SK-N-SH (cell line): ENCODE measurements at regions not wholly inside any gene's neighbourhood (a gene's known extent, or its start where the extent isn't known, plus 50 kb on each side); places are given as distances from the start of the nearest gene placed in this dataset.
A peak's percentile ranks its signal among the peaks of the same experiment; 100 is the strongest.

ENCODE experiments used
- CTCF ChIA-PET: fragments of 300-600, 350-600 bp; formaldehyde crosslinking; extraction: SDS; loops from one replicate; lab custom pipeline; 2021; lab: Yijun Ruan, JAX
- POLR2A ChIA-PET: fragments of 350-600 bp; sonication (Branson Sonifier 250); formaldehyde crosslinking; extraction: SDS; loops from one replicate; lab custom pipeline; 2020; ENCODE audit warnings: antibody characterized with exemption, inconsistent platforms; lab: Yijun Ruan, JAX
- DNase-seq: peaks from one replicate; pipeline ENCODE4 v3.0.0; 2012
- H2AFZ ChIP-seq: fragments of 200-600 bp; sonication (generic); 2 replicates; pipeline ENCODE4 v1.8.1; 2016; ENCODE audit warnings: antibody characterized with exemption, mild to moderate bottlenecking, low read depth
- H3F3A ChIP-seq: fragments of 200-600 bp; sonication (generic); replicated peaks from 2 replicates; pipeline ENCODE3; 2016; ENCODE audit warnings: antibody characterized with exemption, mild to moderate bottlenecking; ENCODE audit not compliant: insufficient read depth
- H3K27ac ChIP-seq, 2 experiments: fragments of 200-500 bp in 1 of 2; fragments of 200-600 bp in 1 of 2; sonication (Bioruptor generic) in 1 of 2; sonication (generic), shearing (Covaris generic) in 1 of 2; 2 replicates each; pipeline versions ENCODE4 v1.5.1 to v1.6.1; 2014 to 2016; ENCODE audit warnings: low read depth in 2 of 2, inconsistent platforms in 1 of 2, low read length in 1 of 2, mild to moderate bottlenecking in 1 of 2, mixed read lengths in 1 of 2
- H3K27me3 ChIP-seq: fragments of 200-600 bp; sonication (generic), shearing (Covaris generic); 2 replicates; pipeline ENCODE4 v1.6.1; 2016; ENCODE audit warnings: mixed run types; ENCODE audit not compliant: insufficient read depth
- H3K36me3 ChIP-seq, 2 experiments: fragments of 200-500 bp in 1 of 2; fragments of 200-600 bp in 1 of 2; sonication (Bioruptor generic) in 1 of 2; sonication (generic) in 1 of 2; replicated peaks in 1 of 2; 2 replicates each; pipeline versions ENCODE3 to v1.5.1; 2014 to 2016; ENCODE audit warnings: low read length in 1 of 2, mild to moderate bottlenecking in 1 of 2; ENCODE audit not compliant: insufficient read depth in 2 of 2, control insufficient read depth in 1 of 2
- H3K4me1 ChIP-seq, 2 experiments: fragments of 200-500 bp in 1 of 2; fragments of 200-600 bp in 1 of 2; sonication (Bioruptor generic) in 1 of 2; sonication (generic), shearing (Covaris generic) in 1 of 2; 2 replicates each; pipeline versions ENCODE4 v1.5.1 to v1.6.1; 2014 to 2016; ENCODE audit warnings: low read depth in 1 of 2, low read length in 1 of 2, mixed run types in 1 of 2; ENCODE audit not compliant: insufficient read depth in 2 of 2, control insufficient read depth in 1 of 2
- H3K4me2 ChIP-seq: fragments of 200-600 bp; sonication (generic), shearing (Covaris generic); 2 replicates; pipeline ENCODE4 v1.6.1; 2017; ENCODE audit warnings: mixed run types
- H3K4me3 ChIP-seq, 2 experiments: fragments of 200-500 bp in 1 of 2; fragments of 200-600 bp in 1 of 2; sonication (Bioruptor generic) in 1 of 2; sonication (generic), shearing (Covaris generic) in 1 of 2; 2 replicates each; pipeline versions ENCODE4 v1.5.1 to v1.8.1; 2014 to 2016; ENCODE audit warnings: low read depth in 2 of 2, inconsistent platforms in 1 of 2, low read length in 1 of 2, mild to moderate bottlenecking in 1 of 2, mixed read lengths in 1 of 2, moderate library complexity in 1 of 2
- H3K79me2 ChIP-seq: fragments of 200-600 bp; sonication (generic); 2 replicates; pipeline ENCODE4 v1.8.1; 2017; ENCODE audit warnings: mild to moderate bottlenecking; ENCODE audit not compliant: insufficient read depth
- H3K9ac ChIP-seq: fragments of 200-600 bp; sonication (generic); 2 replicates; pipeline ENCODE4 v1.6.1; 2017; ENCODE audit warnings: mixed run types
- H3K9me2 ChIP-seq: fragments of 200-600 bp; sonication (generic); 2 replicates; pipeline ENCODE4 v1.6.1; 2017; ENCODE audit warnings: mixed run types
- H3K9me3 ChIP-seq: fragments of 200-600 bp; sonication (generic); 2 replicates; pipeline ENCODE4 v1.6.1; 2017; ENCODE audit warnings: mixed run types, mild to moderate bottlenecking, moderate library complexity
- H4K20me1 ChIP-seq: fragments of 200-600 bp; sonication (generic); 2 replicates; pipeline ENCODE4 v1.6.1; 2017; ENCODE audit warnings: mild to moderate bottlenecking, mixed run types; ENCODE audit not compliant: insufficient read depth
- CHD2 ChIP-seq: fragments of 150-350 bp; IDR thresholded peaks from 2 replicates; pipeline ENCODE4 v1.6.1; 2018; ENCODE audit warnings: low read length; ENCODE audit not compliant: partially characterized antibody
- ELF1 ChIP-seq: IDR thresholded peaks from 2 replicates; pipeline ENCODE4 v1.4.0; 2012
- EP300 ChIP-seq, 2 experiments: IDR thresholded peaks; 2 replicates each; pipeline versions ENCODE4 v1.4.0 to v1.6.1; 2012; ENCODE audit warnings: borderline replicate concordance in 1 of 2, low read depth in 1 of 2, low read length in 1 of 2
- FOXJ3 ChIP-seq: sonication (generic); formaldehyde crosslinking; IDR thresholded peaks from 2 replicates; pipeline ENCODE4 v1.5.1; 2020; ENCODE audit warnings: mild to moderate bottlenecking, missing genetic modification reagents
- JUND ChIP-seq: IDR thresholded peaks from 2 replicates; pipeline ENCODE4 v1.4.0; 2012
- NFIC ChIP-seq: IDR thresholded peaks from 2 replicates; pipeline ENCODE4 v1.4.0; 2012; ENCODE audit warnings: borderline replicate concordance
- RAD21 ChIP-seq: IDR thresholded peaks from 2 replicates; pipeline ENCODE4 v1.6.1; 2012; ENCODE audit warnings: mild to moderate bottlenecking, low read length
- RCOR1 ChIP-seq: fragments of 150-350 bp; IDR thresholded peaks from 2 replicates; pipeline ENCODE4 v1.6.1; 2017; ENCODE audit warnings: antibody characterized with exemption, low read length
- RXRA ChIP-seq: IDR thresholded peaks from 2 replicates; pipeline ENCODE4 v1.4.0; 2012; ENCODE audit warnings: low read depth, mild to moderate bottlenecking, borderline replicate concordance
- SIN3A ChIP-seq: IDR thresholded peaks from 2 replicates; pipeline ENCODE4 v1.6.1; 2012; ENCODE audit warnings: low read depth, mild to moderate bottlenecking, low read length, moderate library complexity, borderline replicate concordance
- SMC3 ChIP-seq: IDR thresholded peaks from 2 replicates; pipeline ENCODE4 v1.6.1; 2012; ENCODE audit warnings: low read depth, low read length, improper control_type of control experiment
- TAF1 ChIP-seq: IDR thresholded peaks from 2 replicates; pipeline ENCODE4 v1.6.1; 2012; ENCODE audit warnings: low read depth, mild to moderate bottlenecking, low read length, moderate library complexity, borderline replicate concordance
- TEAD4 ChIP-seq: IDR thresholded peaks from 2 replicates; pipeline ENCODE4 v1.4.0; 2012; ENCODE audit warnings: mild to moderate bottlenecking, borderline replicate concordance; ENCODE audit not compliant: insufficient read depth
- YY1 ChIP-seq: IDR thresholded peaks from 2 replicates; pipeline ENCODE4 v1.4.0; 2012; ENCODE audit warnings: low read depth, mild to moderate bottlenecking
- WGBS: methylation state at CpG from one replicate; pipeline ENCODE4 v1.1.6; 2017; ENCODE audit warnings: low lambda C conversion rate; 5-methylcytosine and 5-hydroxymethylcytosine counted together
- TF ChIP-seq, protein P1 (sequence below): IDR thresholded peaks from 2 replicates; pipeline ENCODE4 v1.6.1; 2012; ENCODE audit warnings: mild to moderate bottlenecking, low read depth, low read length, moderate library complexity
- TF ChIP-seq, protein P2 (sequence below): fragments of 150-350 bp; IDR thresholded peaks from 2 replicates; pipeline ENCODE4 v1.6.1; 2017; ENCODE audit warnings: antibody characterized with exemption, low read length, low read depth, borderline replicate concordance

DNA sequence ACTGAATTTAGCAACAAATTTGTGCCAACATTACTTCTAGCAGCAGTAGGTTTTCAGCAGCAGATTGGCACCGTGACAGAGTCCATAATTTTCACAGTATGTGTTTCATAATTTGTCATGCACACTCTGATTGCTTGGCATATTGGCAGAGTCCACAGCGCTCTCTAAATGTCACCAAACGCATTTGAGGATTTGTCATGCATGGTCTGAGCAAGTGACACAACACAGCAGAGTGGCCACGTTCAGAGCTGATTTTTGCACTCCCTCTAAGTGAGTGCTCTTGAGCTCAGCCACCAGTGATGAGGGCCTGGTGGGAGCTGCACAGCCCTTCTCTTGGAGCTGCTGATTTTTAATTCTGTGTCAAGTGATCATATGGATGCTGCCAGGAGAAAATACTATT is 1270.8 kb downstream of the ROBO1 start:
- H3K4me2 ChIP-seq: no peak overlapping the region
- no peaks in the 10 kb centered on the region for H3K9me2 ChIP-seq
- ChIA-PET POLR2A (no interaction called here), CTCF (interaction anchor here (1.1 to 1.2 kb wide), 3 partner anchors 16 to 1459 kb away, joined by 3 to 6 read pairs (median 4); no protein-coding TSS in a partner anchor)
- H3K9me3 ChIP-seq: no peaks in the 10 kb centered on the region
- H3K27ac ChIP-seq: no peak overlapping the region; a peak in 1 of 4 replicates
- H3F3A ChIP-seq: no peaks in the 10 kb centered on the region
- H4K20me1 ChIP-seq: no peaks in the 10 kb centered on the region
- WGBS: 39% methylated on average over 3 of the region's 4 CpGs
- H3K79me2 ChIP-seq: no peaks in the 10 kb centered on the region
- no peak overlapping the region for H3K4me3 ChIP-seq
- DNase-seq: peak; percentile 13
- no peaks in the 10 kb centered on the region for H3K27me3 ChIP-seq
- no peak for TF ChIP-seq CHD2
- TF ChIP-seq, protein P1, sequence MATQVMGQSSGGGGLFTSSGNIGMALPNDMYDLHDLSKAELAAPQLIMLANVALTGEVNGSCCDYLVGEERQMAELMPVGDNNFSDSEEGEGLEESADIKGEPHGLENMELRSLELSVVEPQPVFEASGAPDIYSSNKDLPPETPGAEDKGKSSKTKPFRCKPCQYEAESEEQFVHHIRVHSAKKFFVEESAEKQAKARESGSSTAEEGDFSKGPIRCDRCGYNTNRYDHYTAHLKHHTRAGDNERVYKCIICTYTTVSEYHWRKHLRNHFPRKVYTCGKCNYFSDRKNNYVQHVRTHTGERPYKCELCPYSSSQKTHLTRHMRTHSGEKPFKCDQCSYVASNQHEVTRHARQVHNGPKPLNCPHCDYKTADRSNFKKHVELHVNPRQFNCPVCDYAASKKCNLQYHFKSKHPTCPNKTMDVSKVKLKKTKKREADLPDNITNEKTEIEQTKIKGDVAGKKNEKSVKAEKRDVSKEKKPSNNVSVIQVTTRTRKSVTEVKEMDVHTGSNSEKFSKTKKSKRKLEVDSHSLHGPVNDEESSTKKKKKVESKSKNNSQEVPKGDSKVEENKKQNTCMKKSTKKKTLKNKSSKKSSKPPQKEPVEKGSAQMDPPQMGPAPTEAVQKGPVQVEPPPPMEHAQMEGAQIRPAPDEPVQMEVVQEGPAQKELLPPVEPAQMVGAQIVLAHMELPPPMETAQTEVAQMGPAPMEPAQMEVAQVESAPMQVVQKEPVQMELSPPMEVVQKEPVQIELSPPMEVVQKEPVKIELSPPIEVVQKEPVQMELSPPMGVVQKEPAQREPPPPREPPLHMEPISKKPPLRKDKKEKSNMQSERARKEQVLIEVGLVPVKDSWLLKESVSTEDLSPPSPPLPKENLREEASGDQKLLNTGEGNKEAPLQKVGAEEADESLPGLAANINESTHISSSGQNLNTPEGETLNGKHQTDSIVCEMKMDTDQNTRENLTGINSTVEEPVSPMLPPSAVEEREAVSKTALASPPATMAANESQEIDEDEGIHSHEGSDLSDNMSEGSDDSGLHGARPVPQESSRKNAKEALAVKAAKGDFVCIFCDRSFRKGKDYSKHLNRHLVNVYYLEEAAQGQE: no peak
- TF ChIP-seq TEAD4: no peak
- TF ChIP-seq TAF1: no peak
- no peak for TF ChIP-seq YY1
- TF ChIP-seq, protein P2, sequence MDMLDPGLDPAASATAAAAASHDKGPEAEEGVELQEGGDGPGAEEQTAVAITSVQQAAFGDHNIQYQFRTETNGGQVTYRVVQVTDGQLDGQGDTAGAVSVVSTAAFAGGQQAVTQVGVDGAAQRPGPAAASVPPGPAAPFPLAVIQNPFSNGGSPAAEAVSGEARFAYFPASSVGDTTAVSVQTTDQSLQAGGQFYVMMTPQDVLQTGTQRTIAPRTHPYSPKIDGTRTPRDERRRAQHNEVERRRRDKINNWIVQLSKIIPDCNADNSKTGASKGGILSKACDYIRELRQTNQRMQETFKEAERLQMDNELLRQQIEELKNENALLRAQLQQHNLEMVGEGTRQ: no peak
- no peaks in the 10 kb centered on the region for H3K36me3 ChIP-seq
- no peak overlapping the region for H2AFZ ChIP-seq
- H3K4me1 ChIP-seq: peaks cover 0 to 9% of the 10 kb centered on the region in 2 experiments; a peak in 3 of 4 replicates
- H3K9ac ChIP-seq: no peak overlapping the region

DNA sequence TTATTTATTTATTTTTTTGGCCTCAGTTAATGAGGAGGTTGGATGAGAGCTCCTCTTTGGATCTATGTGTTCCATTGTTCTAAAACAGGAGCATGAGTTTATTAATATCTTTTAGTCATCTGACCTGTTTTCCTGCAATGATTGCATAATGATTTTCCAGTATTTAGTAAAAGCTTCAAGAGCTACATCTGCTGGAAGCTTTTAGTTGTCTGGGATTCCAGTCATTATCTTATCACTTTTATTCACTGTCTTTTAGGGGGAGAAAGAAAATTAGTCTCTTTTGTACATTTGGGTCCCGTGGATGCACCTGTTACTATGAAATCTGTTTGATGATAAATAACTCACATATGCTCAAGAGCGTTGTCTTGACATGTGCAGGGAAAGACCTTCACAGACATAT is 1270.0 kb downstream of the ROBO1 start:
- TF ChIP-seq SMC3: 0 out of 2 replicates have a peak, but pooled peaks have one; percentile 4
- TF ChIP-seq JUND: no peak
- no peak for TF ChIP-seq TEAD4
- no peak for TF ChIP-seq CHD2
- no peak for TF ChIP-seq FOXJ3 (CRISPR knock-in tag)
- TF ChIP-seq RCOR1: 0 out of 2 replicates have a peak, but pooled peaks have one; percentile 18
- TF ChIP-seq ELF1: no peak
- no peak for TF ChIP-seq SIN3A
- TF ChIP-seq NFIC: no peak
- TF ChIP-seq EP300 (IDR thresholded peaks at IDR 0.05; ENCODE audit: borderline replicate concordance in 1 of 2, low read depth in 1 of 2, low read length in 1 of 2): peak in 1 of 2 experiments; percentile 17; a peak in 1 of 4 replicates
- TF ChIP-seq RXRA: no peak
- peak; percentile 48 for TF ChIP-seq RAD21
- no peak overlapping the region for H3K4me2 ChIP-seq
- POLR2A ChIA-PET: interaction anchor here (0.6 kb wide), 1 partner anchor 20 kb away, joined by 3 read pairs; no protein-coding TSS in a partner anchor
- H3K79me2 ChIP-seq: no peaks in the 10 kb centered on the region
- no peaks in the 10 kb centered on the region for H3K27me3 ChIP-seq
- H3K9me2 ChIP-seq: no peaks in the 10 kb centered on the region
- no peak overlapping the region for H3K9ac ChIP-seq
- CTCF ChIA-PET: interaction anchor here (1.1 to 1.2 kb wide), 4 partner anchors 17 to 1459 kb away, joined by 3 to 6 read pairs (median 4); no protein-coding TSS in a partner anchor
- no peaks in the 10 kb centered on the region for H3F3A ChIP-seq
- H3K4me1 ChIP-seq: peaks cover 0 to 9% of the 10 kb centered on the region in 2 experiments; a peak in 3 of 4 replicates
- peak overlapping the region in 1 of 2 experiments; percentile 11; a peak in 1 of 4 replicates for H3K27ac ChIP-seq
- peak; percentile 29 for DNase-seq
- H2AFZ ChIP-seq: no peak overlapping the region
- no peak overlapping the region for H3K4me3 ChIP-seq
- WGBS: 47% methylated on average over 2 of the region's 2 CpGs
- H4K20me1 ChIP-seq: no peaks in the 10 kb centered on the region
- no peaks in the 10 kb centered on the region for H3K9me3 ChIP-seq
- no peaks in the 10 kb centered on the region for H3K36me3 ChIP-seq
